HG03064 (cell line): ENCODE measurements at regions not wholly inside any gene's neighbourhood (a gene's known extent, or its start where the extent isn't known, plus 50 kb on each side); places are given as distances from the start of the nearest gene placed in this dataset.
"Not testable (repeated sequence)": the region's sequence is repeated elsewhere in the genome, so short reads cannot be mapped to it uniquely, and the experiment has no call there.

Experiments
- ATAC-seq: cut with Tn5 transposase; IDR thresholded peaks from one replicate; pipeline ENCODE4 v1.9.1; 2021; ENCODE audit warnings: low read depth; ENCODE audit not compliant: unreplicated experiment

DNA sequence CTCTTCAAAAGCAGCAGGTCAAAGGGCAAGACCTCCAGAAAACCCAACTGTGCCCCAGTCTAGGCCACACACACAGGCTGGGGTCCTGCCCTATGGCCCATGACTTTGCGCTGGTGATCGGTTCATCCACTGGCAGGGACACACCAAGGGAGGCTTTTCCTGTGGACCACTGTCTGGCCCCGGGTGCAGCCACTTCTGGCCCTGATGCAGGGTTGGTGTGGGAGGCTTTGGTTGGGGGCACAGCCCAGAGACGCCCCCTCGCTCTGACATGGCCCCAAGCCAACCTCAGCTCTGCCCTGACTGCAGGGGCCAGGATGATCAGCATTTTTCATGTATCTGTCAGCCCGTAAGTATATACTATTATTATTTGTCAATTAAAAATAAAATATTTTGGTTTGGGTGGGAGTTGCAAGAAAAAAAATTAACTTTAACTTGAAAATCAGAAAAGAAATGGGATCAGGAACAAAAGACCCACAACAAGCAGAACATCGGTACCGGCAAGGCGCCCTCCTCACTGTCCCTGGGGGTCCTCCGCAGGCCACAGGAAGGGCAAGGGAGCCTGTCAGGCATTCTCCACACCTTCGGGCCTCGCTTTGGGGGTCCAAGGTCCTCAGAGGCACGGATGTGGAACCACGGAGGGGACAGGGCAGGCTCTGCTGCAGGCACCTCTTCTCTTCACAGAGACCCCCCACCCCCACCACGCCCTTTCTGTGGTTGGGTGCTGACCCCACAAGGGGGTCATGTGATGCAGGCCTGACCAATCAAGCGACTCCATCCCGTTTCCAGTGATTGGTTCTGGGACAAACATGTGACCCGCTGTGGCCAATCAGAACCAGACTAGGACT is 181.5 kb upstream of the SFSWAP start:
- ATAC-seq = no peak

DNA sequence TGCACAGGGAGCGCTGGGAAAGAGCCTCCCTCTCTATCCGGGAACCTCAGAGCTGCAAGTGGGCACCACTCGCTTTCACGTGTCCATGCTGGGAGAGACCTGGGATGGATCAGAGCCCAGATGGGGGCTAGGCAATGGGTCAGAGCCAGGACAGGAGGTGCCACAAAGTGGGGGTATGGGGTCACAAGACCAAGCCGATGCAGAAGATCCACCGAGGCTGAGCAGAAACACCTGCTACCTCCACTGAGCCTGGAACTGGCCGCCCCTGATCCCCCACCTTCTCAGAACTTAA is 180.9 kb upstream of the SFSWAP start:
- no peak for ATAC-seq

DNA sequence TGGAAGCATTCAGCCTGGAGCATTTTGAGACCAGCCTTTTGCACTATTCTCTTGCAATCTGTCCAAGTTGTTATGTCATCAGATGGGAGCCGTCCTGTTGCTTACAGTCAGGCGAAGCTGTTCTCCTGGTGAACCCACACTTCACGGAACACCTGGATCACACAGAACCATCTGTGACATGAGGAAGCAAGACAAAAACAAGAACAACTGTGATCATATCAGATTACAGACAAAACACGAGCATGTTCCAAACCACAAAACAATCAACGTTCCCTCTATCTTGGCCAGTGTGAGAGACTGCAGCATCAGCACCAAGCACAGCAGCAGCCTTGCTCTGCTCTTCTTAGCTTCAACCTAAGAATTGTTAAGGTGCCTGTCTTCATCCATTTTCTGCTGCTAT is 180.5 kb upstream of the SFSWAP start:
- ATAC-seq = no peak

DNA sequence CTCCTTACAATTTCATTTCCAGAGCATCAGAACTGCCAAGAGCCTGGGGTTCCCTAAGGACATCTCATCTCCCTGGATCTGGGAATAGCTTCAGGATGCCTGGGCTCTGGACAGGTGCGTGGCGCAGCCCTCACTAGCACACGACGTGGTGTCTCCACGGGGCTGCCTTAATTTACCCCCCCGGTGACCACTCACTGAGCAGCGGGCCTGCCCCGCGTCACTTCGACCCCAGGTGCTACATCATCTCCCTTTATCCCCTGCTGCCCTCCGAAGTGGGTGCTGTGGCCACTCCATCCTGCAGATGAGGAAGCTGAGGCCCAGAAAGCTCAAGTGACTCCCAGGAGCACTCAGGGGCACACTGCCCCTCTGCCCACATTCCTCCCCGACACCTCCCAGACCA is 177.8 kb upstream of the SFSWAP start:
- no peak for ATAC-seq

DNA sequence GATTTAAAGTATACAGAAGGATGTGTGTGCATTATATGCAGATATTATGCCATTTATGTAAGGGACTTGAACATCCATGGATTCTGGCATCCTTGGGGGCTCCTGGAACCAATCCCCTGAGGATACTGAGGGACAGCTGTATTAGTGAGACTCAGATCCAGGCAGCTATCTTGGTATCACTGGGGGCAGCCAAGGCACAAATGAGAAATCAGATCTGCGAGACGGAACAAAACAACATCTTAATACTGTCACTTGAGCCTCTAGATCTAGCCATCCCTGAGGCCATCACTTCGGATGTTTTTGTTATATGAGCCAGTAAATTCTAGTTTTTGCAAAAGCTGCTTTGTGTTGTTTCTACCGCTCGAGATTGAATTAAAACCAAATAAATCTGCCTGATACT is 175.1 kb upstream of the SFSWAP start:
- no peak for ATAC-seq

DNA sequence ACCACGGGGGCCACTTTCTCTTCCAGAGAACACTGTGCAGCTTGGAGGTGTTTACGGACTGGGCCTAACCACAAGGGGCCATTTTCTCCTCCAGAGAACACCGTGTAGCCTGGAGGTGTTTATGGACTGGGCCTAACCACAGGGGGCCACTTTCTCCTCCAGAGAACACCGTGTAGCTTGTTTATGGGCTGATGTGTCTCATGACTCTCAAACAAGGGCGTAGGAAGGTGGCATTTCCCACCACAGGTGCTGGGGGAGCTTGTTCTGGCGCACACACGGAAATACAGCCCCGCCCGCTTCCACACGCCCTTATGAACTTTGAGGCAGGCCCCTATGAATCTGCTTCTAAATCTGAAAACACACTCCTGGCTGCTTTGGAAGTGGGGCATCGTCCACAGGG is 174.6 kb upstream of the SFSWAP start:
- ATAC-seq = no peak

DNA sequence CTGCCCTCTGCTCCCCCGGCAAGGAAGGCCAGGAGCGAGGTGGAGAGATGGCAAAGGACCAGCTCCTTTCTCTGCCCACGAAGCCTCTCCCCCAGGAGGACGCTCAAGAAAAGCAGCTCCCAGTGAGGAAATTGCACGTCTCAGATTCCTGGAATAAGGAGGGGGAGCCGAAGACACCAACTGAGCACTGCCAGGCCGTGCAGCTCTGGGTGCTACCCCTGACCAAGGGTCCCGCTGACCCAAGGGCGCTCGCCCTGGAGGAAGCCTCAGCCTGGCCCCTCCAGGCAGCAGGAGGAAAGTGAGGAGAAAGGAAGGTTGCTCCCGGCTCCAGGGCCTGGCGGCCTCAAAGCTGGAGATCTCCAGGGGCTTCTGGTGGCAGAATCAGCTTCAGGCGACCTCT is 174.1 kb upstream of the SFSWAP start:
- no peak for ATAC-seq

DNA sequence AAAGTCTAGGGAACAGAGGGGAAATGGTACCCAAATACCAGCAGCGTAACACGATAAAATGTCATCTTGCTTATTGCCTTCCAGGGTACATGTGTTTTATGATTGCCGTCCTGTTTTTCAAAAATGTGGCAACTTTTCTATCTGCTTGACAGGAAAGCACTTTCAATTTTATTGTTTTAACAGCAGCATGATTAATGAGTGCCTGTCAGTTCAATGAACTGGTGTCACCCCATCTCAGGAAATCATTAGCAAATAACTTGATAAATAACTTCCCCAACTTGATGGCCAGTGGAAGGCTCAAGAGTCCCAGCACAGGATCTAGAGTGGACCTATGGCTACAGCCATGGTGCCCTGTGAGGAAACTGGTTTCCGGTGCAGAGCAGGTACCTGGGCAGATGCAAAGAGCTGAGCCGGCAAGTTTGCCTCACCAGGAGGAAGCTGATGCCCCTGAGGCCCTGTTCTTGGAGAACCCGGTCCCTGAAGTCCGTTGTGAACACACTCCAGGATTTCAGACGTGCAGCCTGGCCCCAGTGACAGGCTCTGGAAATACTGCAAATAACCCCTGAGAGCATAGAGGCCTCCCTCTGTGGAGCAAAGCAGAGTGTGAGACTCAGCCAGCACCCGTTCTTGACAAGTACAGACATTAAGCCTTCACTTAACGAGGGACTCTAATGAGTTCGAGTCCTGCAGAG is 173.5 kb upstream of the SFSWAP start:
- ATAC-seq = no peak

DNA sequence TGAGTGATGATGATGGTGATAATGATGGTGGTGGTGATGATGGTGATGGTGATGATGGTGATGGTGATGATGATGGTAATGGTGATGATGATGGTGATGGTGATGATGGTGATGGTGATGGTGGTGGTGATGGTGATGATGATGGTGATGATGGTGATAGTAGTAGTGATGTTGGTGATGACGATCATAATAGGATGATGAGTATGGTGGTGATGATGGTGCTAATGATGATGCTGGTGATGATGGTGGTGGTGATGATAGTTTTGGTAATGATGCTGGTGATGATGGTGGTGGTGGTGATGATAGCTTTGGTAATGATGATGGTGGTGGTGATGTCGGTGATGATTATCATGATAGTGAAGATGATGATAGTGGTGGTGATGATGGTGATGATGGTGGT is 171.5 kb upstream of the SFSWAP start:
- ATAC-seq = no peak

DNA sequence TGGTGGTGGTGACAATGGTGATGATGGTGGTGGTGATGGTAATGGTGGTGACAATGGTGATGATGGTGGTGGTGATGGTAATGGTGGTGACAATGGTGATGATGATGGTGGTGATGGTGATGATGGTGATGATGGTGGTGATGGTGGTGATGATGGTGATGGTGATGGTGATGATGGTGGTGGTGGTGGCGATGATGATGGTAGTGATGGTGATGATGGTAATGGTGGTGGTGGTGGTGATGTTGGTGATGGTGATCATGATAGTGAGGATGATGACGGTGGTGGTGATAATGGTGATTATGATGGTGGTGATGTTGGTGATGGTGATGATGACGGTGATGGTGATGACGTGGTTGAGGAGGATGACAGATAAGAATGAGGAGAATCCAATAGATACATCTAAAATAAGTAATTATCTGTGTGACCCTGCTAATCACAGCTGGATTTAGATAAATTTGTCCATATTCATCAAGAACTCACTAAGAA is 170.7 kb upstream of the SFSWAP start:
- no peak for ATAC-seq

DNA sequence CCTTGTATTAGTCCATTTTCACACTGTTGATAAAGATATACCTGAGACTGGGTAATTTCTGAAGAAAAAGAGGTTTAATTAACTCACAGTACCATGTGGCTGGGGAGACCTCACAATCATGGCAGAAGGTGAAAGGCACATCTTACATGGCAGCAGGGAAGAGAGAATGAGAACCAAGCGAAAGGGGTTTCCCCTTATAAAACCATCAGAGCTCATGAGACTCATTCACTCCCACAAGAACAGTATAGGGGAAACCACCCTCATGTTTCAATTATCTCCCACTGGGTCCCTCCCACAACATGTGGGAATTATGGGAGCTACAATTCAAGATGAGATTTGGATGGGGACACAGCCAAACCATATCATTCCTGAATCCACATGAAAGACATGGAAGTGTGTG is 169.4 kb upstream of the SFSWAP start:
- ATAC-seq = not testable (repeated sequence)

DNA sequence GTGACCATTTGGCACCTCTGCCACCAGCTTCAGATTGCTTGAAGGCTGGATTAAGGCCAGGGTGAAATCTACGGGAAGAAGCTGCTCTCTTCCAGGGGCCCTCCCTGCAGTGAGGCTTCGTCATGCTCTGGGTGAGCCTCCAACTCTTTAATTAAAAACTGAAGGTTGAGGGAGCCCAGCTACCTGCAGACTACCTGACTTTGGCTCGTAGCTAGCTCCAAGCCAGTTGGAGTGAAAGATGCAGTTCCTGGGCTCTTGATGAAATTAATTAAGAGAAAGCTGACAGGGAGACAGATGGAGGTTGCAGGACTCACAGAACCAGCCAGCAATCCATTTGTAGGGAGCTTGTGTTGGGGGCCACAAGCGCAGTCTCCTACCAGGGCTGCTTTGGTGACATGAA is 168.5 kb upstream of the SFSWAP start:
- ATAC-seq = no peak

DNA sequence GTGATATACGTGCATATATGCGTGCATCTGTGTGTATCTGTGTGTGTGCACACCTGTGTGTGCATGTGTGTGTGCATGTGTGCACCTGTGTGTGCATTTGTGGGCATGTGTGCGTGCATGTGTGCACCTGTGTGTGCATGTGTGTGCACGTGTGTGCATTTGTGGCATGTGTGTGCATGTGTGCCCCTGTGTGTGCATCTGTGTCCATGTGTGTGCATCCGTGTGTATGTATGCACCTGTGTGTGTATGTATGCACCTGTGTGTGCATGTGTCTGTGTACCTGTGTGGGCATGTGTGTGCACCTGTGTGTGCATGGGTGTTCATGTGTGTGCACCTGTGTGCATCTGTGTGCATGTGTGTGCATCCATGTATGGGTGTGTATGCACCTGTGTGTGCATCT is 167.8 kb upstream of the SFSWAP start:
- ATAC-seq = no peak

DNA sequence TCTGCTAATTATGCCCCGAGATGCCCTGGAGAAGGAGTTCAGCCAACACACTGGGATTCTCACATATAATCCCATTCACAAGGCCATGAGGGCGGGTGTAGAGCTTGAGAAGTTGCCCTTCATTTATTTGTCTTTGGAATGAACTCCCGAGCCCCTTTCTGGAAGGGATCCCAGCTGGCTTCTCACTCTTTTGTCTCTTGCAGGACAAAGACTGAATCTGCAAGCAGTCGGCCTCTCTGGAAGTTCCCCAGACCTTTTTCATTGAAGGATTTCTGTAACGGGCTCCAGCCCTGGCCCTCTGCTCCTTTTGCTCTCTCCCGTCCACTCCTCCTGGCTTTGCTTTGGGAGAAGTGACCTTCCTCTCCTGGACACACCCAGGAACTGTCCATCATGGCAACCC is 163.3 kb upstream of the SFSWAP start:
- ATAC-seq = no peak

DNA sequence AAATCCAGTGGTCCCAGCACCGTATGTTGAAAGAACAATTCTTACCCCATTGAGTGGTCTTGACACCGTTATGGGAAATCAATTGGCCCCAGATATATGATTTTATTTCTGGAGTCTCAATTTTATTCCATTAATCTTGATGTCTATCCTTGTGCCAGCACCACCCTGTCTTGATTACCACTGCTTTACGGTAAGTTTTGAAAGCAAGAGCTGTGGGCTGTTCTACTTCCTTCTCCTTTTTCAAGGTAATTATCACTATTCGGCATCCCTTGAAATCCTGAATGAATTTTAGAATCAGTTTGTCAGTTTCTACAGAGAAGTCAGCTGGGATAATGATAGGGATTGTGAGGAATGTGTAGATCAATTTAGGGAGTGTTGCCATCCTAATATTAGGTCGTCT is 160.8 kb upstream of the SFSWAP start:
- no peak for ATAC-seq

DNA sequence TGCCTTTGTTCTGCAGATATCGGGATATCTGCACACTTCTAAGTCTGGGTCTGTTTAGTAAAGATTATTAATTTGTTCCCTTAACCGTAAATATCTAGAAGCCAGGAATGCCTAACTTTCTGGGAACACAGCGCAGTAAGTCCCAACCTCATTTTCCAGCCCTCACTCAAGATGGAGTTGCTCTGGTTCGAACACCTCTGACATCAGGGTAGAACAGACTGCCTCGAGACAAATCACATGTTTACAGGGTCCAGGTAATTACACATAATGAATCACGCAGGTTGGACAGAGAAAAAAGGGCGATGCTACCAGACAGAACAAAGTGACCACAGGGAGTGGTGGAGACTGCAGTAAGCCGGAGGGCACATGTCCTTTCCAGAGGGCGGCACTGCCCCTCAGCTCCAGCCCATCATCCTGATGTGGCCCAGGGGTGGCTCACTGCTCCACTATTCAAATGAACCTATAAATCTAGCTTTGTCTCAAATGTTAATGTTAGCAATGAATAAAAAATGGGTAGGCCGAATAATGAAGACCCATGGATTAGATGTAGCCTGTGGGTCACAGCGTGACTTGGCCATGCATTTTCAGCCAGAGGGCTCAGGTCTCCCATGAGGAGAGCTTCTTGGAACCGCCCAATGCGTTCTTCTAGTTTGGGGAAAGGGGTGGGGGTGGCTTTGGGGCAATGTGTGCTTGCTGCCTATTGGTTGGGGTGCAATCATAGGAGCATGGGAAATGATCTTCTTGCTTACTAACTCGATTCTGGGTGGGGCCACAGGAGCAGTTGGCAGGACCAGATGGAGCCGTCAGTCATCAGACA is 159.0 kb upstream of the SFSWAP start:
- ATAC-seq = no peak

DNA sequence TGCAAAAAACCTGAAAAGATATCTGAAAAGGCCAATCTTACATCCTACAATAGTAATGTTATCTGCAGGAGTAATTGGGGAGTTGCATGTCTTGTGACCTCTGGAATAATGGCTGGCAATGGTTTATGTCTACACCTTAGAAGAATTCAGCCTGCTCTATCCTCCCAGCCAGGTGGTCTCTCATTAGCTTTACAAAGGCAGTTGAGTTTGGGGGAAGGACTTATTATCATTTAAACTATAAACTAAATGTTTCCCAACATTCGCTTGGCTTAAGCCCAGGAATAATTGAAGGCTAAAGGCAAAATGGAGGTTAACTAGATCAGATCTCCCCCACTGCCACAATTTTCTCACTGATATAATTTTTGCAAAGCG is 158.4 kb upstream of the SFSWAP start:
- no peak for ATAC-seq

DNA sequence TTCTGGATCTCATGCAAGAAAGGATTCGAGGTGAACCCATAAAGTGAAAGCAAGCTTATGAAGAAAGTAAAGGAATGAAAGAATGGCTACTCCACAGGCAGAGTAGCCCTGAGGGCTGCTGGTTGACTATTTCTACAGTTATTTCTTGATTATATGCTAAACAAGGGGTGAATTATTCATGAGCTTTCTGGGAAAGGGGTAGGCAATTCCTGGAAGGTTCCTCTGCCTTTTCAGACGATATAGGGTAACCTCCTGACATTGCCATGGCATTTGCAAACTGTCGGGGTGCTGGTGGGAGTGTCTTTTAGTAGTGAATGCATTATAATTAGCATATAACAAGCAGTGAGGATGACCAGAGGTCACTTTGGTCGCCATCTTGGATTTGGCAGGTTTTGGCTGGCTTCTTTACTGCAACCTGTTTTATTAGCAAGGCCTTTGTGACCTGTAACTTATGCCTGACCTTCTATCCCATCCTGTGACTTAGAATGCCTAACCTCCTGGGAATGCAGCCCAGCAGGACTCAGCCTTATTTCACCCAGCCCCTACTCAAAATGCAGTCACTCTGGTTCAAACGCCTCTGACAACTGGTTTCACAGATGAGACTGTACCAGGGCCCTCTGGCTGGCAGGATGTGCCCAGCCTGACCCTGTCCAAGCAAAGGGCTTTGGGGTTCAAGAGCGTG is 157.7 kb upstream of the SFSWAP start:
- ATAC-seq = no peak

DNA sequence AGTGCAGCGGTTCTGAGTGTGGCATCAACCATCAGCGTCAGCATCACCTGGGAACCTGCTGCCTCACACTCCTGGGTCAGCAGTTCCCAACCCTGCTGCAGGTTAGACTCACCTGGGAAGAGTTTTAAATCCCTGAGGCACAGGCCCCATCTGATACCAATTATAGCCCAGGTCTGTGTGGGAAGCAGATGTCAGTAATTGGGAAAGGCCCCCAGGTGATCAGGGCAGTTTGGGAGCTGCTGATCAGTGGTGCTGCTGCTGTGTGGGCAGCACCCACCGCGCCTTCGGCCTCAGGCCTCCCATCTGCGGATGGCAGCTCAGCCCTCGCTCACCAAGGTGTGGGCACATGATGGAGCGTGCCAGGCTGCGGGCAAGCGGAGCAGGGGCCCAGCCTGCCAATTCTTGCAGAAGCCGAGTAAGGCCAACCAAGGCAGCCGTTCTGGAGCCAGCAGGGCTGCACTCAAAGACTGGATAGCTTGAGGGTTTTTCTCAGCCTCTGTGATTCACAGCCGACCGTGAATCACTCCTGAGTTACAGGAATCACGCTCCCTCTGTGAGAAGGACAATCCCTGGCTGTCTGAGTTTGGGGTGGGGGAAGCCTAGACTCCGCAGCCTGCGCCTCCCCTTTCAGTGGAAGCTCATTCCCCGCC is 155.6 kb upstream of the SFSWAP start:
- no peak for ATAC-seq

DNA sequence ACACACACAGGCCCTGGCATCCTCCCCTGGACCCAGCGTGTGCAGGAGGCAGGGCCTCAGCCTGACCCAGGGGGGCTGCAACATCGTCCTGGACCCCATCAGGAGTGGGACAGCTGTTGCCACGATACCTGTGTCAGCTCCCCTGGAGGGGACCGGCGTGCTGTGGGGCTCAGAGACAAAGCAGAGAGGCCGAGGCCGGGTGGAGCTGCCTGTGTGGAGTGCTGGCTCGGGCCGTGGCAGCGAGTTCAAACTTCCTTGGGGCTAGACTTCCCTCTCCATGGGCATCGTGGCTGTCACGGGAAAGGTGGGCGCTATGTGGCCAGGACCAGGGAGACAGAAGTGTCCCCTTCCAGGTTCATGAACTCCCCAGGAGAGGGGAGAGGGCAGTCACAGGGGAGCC is 155.0 kb upstream of the SFSWAP start:
- ATAC-seq = no peak
